OCI-LY1 (cell line): ENCODE measurements at regions not wholly inside any gene's neighbourhood (a gene's known extent, or its start where the extent isn't known, plus 50 kb on each side); places are given as distances from the start of the nearest gene placed in this dataset.

Source experiments
- H2AFZ ChIP-seq: fragments of 200-600 bp; sonication (generic), shearing (Covaris generic); 2 replicates; pipeline ENCODE4 v1.6.0; 2014; ENCODE audit warnings: antibody characterized with exemption, mild to moderate bottlenecking, low read length
- H3F3A ChIP-seq: fragments of 200-600 bp; sonication (generic), shearing (Covaris generic); 2 replicates; pipeline ENCODE4 v1.6.0; 2014; ENCODE audit warnings: mild to moderate bottlenecking, antibody characterized with exemption, low read length, moderate library complexity; ENCODE audit not compliant: insufficient read depth
- H3K27ac ChIP-seq: fragments of 200-600 bp; sonication (generic); 2 replicates; pipeline ENCODE4 v1.5.1; 2014; ENCODE audit warnings: low read length, mixed run types, mild to moderate bottlenecking, low read depth; ENCODE audit not compliant: poor library complexity, severe bottlenecking
- H3K27me3 ChIP-seq: fragments of 200-600 bp; sonication (generic); 2 replicates; pipeline ENCODE4 v1.6.0; 2014; ENCODE audit warnings: antibody characterized with exemption, mild to moderate bottlenecking, low read length, moderate library complexity; ENCODE audit not compliant: insufficient read depth
- H3K36me3 ChIP-seq: fragments of 200-600 bp; sonication (generic); 2 replicates; pipeline ENCODE4 v1.6.1; 2014; ENCODE audit warnings: mild to moderate bottlenecking, antibody characterized with exemption, low read length, moderate library complexity, mixed read lengths; ENCODE audit not compliant: insufficient read depth
- H3K4me1 ChIP-seq: fragments of 200-600 bp; sonication (generic); 2 replicates; pipeline ENCODE4 v1.5.1; 2014; ENCODE audit warnings: mild to moderate bottlenecking, low read length, moderate library complexity; ENCODE audit not compliant: insufficient read depth, severe bottlenecking
- H3K4me2 ChIP-seq: fragments of 200-600 bp; sonication (generic), shearing (Covaris generic); 2 replicates; pipeline ENCODE4 v1.6.1; 2014; ENCODE audit warnings: low read length
- H3K4me3 ChIP-seq: fragments of 200-600 bp; sonication (generic); 2 replicates; pipeline ENCODE4 v1.5.1; 2014; ENCODE audit warnings: low read length, low read depth, mild to moderate bottlenecking, mixed read lengths; ENCODE audit not compliant: poor library complexity, severe bottlenecking
- H3K79me2 ChIP-seq: fragments of 200-600 bp; shearing (Covaris generic); 2 replicates; pipeline ENCODE4 v1.6.1; 2016; ENCODE audit warnings: mixed run types, low read length, mixed read lengths; ENCODE audit not compliant: insufficient read depth
- H3K9ac ChIP-seq: fragments of 200-600 bp; sonication (generic), shearing (Covaris generic); 2 replicates; pipeline ENCODE4 v1.6.1; 2014; ENCODE audit warnings: mild to moderate bottlenecking, low read length, mixed read lengths
- H3K9me2 ChIP-seq: fragments of 200-600 bp; sonication (generic), shearing (Covaris generic); 2 replicates; pipeline ENCODE4 v1.6.1; 2014; ENCODE audit warnings: low read depth, mild to moderate bottlenecking, low read length, mixed read lengths
- H3K9me3 ChIP-seq: fragments of 200-600 bp; shearing (Covaris generic); 2 replicates; pipeline ENCODE4 v1.6.1; 2014; ENCODE audit warnings: low read length, mixed read lengths
- H4K20me1 ChIP-seq: fragments of 200-600 bp; sonication (generic), shearing (Covaris generic); 2 replicates; pipeline ENCODE4 v1.6.0; 2016; ENCODE audit warnings: mild to moderate bottlenecking, low read length; ENCODE audit not compliant: insufficient read depth
- EZH2 ChIP-seq: fragments of 200-600 bp; sonication (generic), shearing (Covaris generic); IDR thresholded peaks from 2 replicates; pipeline ENCODE4 v1.8.0; 2017; ENCODE audit warnings: borderline replicate concordance, mixed run types, mild to moderate bottlenecking, antibody characterized with exemption, low read length, moderate library complexity, mixed read lengths
- TF ChIP-seq, protein P1 (sequence below): fragments of 200-600 bp; sonication (generic), shearing (Covaris generic); IDR thresholded peaks from 2 replicates; pipeline ENCODE4 v1.5.1; 2017; ENCODE audit warnings: mild to moderate bottlenecking, antibody characterized with exemption, low read length, moderate library complexity, mixed read lengths

DNA sequence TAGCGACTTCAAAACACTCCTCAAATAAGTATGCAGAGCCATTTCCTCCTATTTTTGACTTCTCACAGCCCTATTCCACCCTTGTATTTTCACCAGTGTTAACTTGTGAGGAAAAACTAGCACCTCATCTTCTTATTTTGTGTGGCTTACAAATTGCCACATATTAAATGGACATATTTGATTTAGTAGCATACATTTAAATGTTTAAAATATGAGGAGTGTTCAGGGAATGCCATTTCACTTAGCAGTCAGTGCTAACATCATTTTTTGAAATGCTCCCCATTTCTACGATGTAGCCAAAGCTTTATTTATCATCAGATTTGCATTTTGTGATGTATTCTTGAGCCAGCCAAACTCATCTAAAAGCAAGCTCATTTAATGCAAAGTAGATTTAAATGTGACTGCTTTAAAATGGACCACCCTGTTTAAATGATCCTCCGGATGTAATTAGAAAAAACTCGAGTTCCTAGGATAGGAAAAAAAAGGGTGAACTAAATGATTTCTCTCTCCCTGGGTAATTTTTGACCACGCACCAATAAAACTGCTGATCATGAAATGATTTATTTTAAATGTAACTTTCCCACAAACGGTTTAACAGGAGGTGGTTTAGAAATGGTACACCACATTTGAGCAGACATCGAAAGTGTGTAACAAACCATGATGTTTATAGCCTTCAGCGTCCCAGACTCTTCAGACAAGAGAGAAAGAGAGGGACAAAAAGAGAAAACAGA, 172.6 kb downstream of the CD83 start:
- H3F3A ChIP-seq, result no peaks in the 10 kb centered on the region
- H3K79me2 ChIP-seq, result no peaks in the 10 kb centered on the region
- no peaks in the 10 kb centered on the region for H3K9me2 ChIP-seq
- no peaks in the 10 kb centered on the region for H3K9me3 ChIP-seq
- H3K27ac ChIP-seq, result no peak overlapping the region
- H3K4me2 ChIP-seq, result no peak overlapping the region
- no peaks in the 10 kb centered on the region for H3K27me3 ChIP-seq
- no peak overlapping the region for H2AFZ ChIP-seq
- TF ChIP-seq, protein P1, sequence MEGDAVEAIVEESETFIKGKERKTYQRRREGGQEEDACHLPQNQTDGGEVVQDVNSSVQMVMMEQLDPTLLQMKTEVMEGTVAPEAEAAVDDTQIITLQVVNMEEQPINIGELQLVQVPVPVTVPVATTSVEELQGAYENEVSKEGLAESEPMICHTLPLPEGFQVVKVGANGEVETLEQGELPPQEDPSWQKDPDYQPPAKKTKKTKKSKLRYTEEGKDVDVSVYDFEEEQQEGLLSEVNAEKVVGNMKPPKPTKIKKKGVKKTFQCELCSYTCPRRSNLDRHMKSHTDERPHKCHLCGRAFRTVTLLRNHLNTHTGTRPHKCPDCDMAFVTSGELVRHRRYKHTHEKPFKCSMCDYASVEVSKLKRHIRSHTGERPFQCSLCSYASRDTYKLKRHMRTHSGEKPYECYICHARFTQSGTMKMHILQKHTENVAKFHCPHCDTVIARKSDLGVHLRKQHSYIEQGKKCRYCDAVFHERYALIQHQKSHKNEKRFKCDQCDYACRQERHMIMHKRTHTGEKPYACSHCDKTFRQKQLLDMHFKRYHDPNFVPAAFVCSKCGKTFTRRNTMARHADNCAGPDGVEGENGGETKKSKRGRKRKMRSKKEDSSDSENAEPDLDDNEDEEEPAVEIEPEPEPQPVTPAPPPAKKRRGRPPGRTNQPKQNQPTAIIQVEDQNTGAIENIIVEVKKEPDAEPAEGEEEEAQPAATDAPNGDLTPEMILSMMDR, result no peak
- TF ChIP-seq EZH2, result no peak
- H4K20me1 ChIP-seq, result no peaks in the 10 kb centered on the region
- no peaks in the 10 kb centered on the region for H3K4me1 ChIP-seq
- H3K9ac ChIP-seq, result no peak overlapping the region
- no peaks in the 10 kb centered on the region for H3K36me3 ChIP-seq
- H3K4me3 ChIP-seq, result no peak overlapping the region

DNA sequence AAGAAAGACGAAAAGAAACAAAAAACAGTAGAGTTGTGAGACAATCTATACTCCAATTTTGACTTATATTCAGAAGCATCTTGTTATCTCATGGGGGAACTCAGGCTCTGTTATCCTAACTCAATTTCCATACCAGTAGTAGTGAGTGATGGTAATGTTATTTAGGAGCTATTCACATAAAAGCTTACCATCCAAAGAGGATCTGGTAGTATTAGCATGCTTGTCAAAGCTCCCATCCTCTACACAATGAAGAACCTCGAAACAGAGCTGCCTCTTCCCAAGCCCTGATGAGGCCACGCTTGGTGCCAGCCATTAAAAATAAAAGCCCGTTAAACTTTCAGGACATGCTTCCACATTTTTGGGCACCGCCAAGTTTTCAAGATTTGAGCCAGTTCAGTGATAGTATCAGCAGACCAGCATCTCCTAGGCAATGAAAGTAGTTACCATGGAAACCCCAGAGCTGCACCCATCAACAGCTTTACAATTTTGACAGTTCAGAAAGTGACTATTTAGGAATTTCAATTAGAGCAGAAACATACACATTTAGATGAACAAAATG, 173.3 kb downstream of the CD83 start:
- Histone ChIP-seq H3K9ac (no peak overlapping the region), H3K9me3 (no peaks in the 10 kb centered on the region), H3K9me2 (no peaks in the 10 kb centered on the region), H3K36me3 (no peaks in the 10 kb centered on the region), H2AFZ (no peak overlapping the region), H3F3A (no peaks in the 10 kb centered on the region), H4K20me1 (no peaks in the 10 kb centered on the region), H3K4me3 (no peak overlapping the region), H3K4me2 (no peak overlapping the region), H3K79me2 (no peaks in the 10 kb centered on the region), H3K27ac (no peak overlapping the region), H3K27me3 (no peaks in the 10 kb centered on the region), H3K4me1 (no peaks in the 10 kb centered on the region)
- TF ChIP-seq EZH2, result no peak
- TF ChIP-seq, protein P1, result no peak

DNA sequence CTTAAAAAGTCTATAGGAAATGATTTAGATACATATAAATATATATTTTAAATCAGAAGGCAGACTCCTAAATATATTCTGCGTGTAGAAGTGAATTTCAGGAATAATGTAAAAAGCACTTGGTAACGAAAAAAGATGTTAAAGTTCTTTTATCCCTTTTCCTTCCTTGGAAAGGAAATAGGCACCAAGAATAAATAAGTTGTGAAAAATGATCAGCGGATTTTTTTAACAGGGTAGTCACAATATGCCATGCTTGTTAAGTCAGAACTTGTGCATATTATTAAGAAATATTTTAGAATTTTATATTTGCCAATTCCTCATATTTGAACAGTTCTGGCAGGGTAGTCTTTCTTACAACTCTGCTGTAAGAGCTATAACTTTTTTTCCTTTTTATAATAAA, 173.8 kb downstream of the CD83 start:
- Histone ChIP-seq H3K4me3 (no peak overlapping the region), H3K4me1 (no peaks in the 10 kb centered on the region), H3K27me3 (no peaks in the 10 kb centered on the region), H3K9me3 (no peaks in the 10 kb centered on the region), H3K79me2 (no peaks in the 10 kb centered on the region), H3K4me2 (no peak overlapping the region), H3K36me3 (no peaks in the 10 kb centered on the region), H3F3A (no peaks in the 10 kb centered on the region), H3K9ac (no peak overlapping the region), H3K9me2 (no peaks in the 10 kb centered on the region), H4K20me1 (no peaks in the 10 kb centered on the region), H2AFZ (no peak overlapping the region), H3K27ac (no peak overlapping the region)
- TF ChIP-seq EZH2, result no peak
- TF ChIP-seq, protein P1, result no peak
